ENCODE measurements at regions not wholly inside any gene's neighbourhood (a gene's known extent, or its start where the extent isn't known, plus 50 kb on each side); places are given as distances from the start of the nearest gene placed in this dataset.

GRCh38 chr20:16951876-16952275, 203.7 kb downstream of the OTOR start:
- no peak for DNase-seq

- no peak for DNase-seq
Observed at GRCh38 chr20:16952965-16953364, 204.8 kb downstream of the OTOR start.

- no peak for DNase-seq
Observed at GRCh38 chr20:16953858-16954257, 205.7 kb downstream of the OTOR start.

DNA sequence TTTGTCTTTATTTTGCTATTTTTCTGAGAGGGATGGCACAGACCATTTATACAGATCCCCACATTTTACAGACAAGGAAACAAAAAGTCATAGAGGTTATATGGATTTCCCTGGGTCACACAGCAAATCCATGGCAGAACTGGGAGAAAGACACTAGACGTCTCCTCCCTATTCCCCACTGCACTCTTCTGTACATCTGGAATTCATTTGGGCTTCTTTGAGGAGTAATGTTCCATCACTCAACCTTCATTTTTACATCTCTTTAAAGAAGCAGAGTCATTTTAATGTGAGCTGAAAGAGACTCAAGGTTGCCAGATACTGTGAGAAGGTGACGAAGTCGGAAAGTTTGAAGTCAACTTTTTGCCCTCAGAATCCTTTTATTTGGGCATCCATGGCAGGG, 207.3 kb downstream of the OTOR start:
- DNase-seq = peak; percentile 40

DNA sequence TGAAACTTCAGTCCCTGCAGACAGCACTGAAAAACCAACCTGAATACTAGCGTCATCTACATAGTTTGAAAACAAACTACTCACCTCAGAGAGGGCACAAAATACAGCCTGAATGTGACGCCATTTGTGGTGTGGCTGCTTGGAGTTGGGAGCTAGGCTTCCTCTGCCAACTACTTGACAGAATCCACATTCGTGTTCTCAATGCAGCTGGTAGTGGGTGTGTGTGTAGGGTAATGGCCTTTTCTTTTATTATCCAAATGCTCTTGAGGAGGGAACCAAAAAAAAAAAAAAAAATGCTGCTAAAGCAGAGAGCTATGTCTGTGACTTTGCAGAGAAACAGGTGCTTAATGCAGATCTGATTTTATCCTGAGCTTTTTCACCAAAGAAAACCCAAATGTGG, 207.8 kb downstream of the OTOR start:
- DNase-seq = no peak

DNA sequence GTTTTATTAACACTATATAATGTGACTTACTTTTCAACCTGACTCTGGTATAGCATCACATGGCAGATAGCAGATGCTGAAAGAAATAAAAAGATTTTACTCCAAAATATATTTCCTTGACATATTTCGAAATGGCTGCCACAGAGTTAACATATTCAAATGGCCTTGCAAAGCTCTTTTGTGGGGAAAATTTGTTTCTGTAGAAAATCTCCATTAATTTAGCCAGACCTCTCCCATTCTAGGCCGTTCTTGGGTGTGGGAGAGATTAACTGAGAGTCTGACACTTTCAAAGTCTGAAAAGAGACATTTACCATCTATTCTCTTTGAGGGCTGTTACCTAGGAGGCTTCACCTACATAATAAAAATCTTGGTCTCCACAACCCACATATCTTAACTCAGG, 217.2 kb downstream of the OTOR start:
- no peak for DNase-seq

DNA sequence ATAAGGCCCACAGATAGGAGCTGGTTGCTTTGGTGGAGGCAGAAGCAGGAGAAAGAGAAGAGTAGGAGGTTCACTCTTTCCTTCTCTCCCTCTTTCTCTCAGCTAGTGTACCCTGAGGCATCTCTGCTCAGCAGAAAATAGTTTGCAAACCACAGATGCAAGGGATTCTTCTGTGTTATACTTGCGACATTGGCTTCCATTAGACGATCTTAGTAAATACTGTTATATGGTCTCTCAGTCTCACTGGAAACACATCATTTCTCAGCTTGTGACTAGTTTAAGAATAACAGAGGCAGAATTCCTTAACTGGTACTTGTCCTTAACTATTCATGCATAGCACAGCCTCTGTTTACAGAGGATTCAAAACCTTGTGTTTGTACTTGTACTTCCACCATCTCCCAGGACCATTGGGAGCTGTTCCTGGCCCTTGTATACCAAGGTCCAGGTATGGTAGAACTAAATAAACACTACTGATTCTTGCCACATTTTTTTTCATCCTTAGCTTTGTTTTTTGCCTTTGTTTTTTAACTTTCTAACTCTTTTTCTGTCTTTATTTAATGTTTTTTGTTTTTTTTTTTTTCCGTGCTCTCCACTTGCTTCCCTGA, 218.2 kb downstream of the OTOR start:
- DNase-seq = no peak

DNA sequence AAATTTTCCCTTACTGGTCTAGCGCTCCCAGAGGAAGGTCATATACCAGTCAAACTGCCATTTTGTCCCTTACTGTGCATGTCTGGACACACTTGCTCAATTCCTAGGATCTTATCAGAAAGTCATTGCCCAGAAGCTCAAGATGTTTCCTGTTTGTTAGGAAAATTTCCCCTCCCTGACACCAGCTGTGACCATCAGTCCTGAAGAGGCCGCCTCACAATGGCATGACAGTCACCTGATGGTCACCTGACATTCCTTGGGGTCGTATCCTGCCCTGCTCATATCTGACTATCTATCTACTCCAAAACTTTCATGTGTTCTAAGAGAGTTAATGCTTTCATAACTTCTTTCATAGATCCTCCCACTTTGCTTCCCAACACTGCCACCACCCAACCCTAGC, 219.9 kb downstream of the OTOR start:
- DNase-seq = no peak

- no peak for DNase-seq
Observed at GRCh38 chr20:16970776-16971175, 222.6 kb downstream of the OTOR start.

GRCh38 chr20:16974080-16974854, 226.1 kb downstream of the OTOR start:
- DNase-seq = no peak

DNA sequence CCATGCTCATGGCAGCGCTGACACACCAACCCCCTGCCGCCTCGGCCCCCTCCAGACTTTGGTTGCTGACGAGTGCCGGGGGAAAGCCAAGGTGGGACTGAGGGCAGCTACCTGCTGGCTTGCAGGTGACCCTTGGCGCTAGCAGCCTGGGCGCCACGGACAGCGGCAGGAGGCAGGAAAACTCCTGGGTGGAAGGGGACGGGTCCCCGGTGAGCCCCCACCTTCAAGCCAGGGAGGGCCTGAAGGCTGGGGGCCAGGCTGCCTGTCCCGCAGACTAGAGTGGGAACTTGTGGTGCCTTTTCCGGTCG, 226.7 kb downstream of the OTOR start:
- DNase-seq = no peak

DNA sequence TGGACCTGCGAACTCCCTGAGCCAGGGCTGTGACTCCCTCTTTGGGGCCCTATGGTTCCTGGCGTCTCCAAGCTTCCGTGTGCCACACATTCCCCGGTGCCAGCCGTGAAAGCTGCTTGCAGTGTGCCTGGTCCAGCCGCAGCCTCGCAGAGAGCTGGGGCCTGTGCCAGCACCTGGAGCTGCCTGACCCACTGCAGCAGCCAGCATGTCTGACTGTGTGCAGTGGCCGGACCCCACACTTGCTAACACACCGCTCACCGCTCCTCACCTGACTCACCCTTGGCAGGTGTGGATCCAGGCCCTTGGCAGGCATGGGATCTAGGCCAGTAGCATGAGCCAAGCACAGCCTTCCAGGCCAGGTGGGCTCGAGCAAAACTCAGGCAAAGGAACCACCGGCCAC, 227.5 kb downstream of the OTOR start:
- no peak for DNase-seq

DNA sequence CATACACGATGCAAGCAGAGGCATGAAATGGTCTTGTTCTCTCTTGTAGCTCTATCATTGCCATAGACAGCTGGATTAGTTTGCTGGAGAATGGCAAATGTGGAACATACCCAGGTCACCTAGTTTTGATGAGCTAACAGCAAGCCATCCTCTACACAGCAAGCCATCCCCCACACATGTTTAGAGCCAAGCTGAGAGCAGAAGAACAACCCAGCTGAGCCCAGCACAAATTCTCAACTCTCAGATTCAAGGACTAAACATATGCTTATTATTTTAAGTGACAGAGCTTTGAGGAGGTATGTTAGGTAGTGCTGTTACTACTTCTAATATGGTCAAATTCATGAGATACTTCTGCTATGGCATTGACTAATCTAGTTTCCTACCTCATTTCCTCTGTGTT, 230.3 kb downstream of the OTOR start:
- no peak for DNase-seq

DNA sequence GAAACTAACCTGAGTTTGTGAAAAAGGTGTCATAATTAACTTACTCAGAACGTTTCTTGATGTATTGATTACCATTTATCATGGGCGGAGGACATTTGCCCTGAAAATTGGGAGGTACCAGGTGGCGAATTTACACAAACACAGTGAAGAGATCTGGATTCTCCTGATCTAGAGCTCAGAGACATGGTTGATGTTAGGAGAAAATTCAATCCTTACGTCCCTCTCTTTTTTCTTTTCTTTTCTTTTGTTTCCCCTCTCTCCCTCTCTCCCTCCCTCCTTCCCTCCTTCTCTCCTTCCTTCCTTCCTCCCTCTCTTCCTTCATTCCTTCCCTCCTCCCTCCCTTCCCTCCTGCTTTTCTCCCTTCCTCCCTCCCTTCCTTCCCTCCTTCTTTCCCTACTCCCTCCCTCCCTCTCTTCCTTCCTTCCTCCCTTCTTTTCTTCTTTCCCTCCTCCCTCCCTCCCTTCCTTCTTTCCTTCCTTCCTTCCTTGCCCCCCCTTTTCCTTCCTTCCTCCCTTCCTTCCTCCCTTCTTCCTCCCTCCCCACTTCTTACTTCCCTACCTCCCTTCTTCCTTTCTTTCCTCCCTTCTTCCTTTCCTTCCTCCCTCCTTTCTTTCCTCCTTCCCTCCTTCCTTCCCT, 234.1 kb downstream of the OTOR start:
- DNase-seq = no peak

DNA sequence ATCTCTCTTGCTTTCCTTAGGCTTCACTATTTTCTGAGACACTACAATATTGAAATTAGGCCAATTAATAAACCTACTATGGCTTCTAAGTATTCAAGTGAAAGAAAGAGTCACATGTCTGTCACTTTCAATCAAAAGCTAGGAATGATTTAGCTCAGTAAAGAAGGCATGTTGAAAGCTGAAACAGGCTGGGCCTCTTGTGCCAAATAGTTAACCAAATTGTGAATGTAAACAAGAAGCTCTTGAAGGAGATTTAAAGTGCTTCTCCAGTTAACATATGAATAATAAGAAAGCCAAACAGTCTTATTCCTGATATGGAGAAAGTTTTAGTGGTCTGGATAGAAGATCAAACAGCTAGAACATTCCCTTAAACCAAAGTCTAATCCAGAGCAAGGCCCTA, 236.3 kb downstream of the OTOR start:
- no peak for DNase-seq

- no peak for DNase-seq
Observed at GRCh38 chr20:17003170-17003870, 223.5 kb upstream of the PCSK2 start.

- no peak for DNase-seq
Observed at GRCh38 chr20:17010181-17010580, 216.7 kb upstream of the PCSK2 start.

DNA sequence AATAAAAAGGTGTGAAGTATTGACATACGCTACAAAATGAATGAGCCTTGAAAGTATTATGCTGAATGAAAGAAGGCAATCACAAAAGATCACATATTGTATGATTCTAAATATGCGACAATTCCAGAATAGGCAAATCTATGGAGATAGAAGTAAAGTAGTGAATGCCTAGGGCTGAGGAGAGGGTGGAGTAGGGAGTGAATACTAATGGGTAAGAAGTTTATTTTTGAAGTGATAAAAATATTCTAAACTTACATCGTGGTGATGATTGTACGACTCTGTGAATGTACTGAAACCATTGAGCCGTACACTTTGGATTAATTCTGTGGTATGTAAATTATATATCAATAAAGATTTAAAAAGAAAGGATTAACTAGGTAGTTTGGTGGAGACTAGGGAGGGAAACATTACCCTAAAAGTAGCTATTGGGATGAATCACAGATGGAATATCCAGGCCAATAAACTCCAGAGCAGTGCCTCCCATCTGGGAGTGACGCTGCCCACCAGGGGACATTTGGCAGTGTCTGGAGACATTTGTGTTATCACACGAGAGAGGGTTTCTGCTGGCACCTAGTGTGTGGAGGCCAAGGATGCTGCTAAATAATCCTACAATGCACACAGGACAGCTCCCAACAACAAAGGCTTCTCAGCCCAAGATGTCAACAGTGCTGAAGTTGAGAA, 214.2 kb upstream of the PCSK2 start:
- no peak for DNase-seq

DNA sequence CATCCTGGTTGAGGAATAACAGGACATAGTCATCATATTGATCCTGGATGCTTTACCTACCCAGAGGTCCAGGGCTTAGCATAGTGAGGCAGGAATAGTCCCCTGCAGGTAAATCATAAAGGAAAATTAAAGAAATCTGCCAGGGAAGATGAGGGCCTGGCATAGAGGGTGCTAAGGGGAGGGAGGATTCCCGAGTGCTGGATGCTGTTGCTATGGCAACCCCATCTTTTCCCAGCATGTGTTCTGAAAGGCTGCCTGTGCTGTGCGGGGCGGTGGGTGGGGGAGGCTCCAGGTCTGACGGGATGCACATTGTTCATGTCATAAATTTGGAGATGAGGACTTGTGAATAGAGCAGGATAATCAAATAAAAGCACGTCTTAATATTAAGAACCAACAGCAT, 212.6 kb upstream of the PCSK2 start:
- no peak for DNase-seq

- no peak for DNase-seq
Observed at GRCh38 chr20:17014756-17015366, 212.0 kb upstream of the PCSK2 start.

- DNase-seq = no peak
Observed at GRCh38 chr20:17017232-17017631, 209.6 kb upstream of the PCSK2 start.

DNA sequence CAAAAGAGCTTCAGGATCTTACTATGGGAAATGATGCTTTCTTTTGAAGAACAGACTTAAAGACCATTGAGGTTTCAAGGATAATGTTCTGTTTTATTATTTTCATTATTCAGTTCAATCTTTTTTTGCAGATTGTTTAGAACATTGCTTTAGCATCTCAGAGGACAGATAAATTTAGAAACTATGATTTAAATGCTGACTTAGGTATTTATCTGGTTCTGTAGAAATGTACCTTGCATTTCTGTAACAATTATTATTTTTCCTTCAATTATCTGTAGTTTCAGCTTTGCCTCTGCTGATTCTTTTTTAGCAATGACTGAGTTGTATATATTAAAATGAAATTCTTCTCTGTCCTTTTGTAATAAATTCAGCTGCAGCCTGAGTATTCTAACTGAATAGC, 205.4 kb upstream of the PCSK2 start:
- DNase-seq = no peak

DNA sequence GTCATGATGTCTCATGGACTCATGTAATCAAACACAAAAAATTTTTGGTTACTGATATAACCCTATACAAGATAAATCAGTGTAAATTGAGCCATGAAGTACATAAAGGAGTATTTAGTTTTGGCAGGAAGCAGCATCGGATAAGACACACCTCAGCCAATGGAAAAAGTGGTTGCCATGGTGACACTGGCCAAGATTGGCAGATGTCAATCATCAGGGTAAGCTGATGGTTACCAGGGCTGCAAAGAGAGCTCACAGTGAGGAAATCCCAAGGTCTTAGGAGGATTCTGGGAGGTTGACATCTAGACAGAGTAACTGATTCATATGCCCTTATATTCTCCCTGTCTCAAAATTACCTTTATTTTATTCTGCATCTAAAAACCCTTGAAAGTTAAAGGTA, 203.8 kb upstream of the PCSK2 start:
- DNase-seq = no peak
